ENCODE measurements at regions not wholly inside any gene's neighbourhood (a gene's known extent, or its start where the extent isn't known, plus 50 kb on each side); places are given as distances from the start of the nearest gene placed in this dataset.

DNA sequence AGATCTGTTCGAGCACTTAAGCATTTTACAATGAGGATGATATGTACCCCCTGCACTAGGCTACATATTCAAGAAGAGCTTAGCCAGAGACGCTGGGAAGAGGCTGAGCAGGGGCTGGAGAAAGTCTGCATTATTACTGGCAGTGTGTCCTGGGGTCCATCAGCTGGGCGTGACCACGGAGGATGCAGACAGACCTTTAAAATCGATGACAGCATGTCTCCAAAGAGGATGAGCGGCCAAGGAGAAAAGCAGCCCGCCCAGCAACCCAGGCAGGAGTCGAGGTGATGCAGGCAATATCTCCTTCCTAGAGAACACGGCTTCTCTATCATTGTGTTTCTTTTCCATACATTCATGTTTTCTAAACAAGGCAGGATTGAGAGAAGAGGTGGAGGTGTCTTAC is 300.7 kb downstream of the USP46 start:
- no peak overlapping the region for H3K4me3 ChIP-seq (ENCODE audit: low read depth, low read length)
- no peaks in the 10 kb centered on the region for H3K27me3 ChIP-seq (ENCODE audit: control insufficient read depth, insufficient read depth, low read length)
- H3K36me3 ChIP-seq (ENCODE audit: control insufficient read depth, insufficient read depth, low read length), result no peaks in the 10 kb centered on the region
- TF ChIP-seq, protein P1, sequence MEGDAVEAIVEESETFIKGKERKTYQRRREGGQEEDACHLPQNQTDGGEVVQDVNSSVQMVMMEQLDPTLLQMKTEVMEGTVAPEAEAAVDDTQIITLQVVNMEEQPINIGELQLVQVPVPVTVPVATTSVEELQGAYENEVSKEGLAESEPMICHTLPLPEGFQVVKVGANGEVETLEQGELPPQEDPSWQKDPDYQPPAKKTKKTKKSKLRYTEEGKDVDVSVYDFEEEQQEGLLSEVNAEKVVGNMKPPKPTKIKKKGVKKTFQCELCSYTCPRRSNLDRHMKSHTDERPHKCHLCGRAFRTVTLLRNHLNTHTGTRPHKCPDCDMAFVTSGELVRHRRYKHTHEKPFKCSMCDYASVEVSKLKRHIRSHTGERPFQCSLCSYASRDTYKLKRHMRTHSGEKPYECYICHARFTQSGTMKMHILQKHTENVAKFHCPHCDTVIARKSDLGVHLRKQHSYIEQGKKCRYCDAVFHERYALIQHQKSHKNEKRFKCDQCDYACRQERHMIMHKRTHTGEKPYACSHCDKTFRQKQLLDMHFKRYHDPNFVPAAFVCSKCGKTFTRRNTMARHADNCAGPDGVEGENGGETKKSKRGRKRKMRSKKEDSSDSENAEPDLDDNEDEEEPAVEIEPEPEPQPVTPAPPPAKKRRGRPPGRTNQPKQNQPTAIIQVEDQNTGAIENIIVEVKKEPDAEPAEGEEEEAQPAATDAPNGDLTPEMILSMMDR (IDR thresholded peaks at IDR 0.05; ENCODE audit: insufficient read depth, low read length, poor library complexity, severe bottlenecking), result no peak
- no peak for DNase-seq (ENCODE audit: low read depth)

DNA sequence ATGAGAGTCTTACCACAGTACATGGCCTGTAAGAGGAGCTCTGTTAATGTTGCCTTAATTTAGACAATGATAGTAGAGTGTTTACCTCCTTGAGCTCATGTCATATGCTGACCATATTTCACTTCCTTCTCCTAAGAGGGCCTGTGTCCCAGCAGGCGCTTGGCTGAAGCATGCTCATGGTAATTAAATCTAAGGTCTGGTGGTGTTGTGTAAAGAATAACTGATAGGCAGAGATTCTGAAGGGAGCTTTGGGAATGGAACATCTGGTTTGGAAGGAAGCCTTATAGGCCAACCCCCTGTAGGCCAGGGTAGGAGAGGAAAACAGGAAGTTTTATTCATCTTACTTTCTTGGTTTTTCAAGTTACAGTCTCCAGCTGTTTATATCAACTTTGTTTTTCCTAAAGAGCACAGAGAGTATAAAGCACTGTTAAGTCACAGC is 300.2 kb downstream of the USP46 start:
- H3K27me3 ChIP-seq (ENCODE audit: control insufficient read depth, insufficient read depth, low read length), result no peaks in the 10 kb centered on the region
- no peak for DNase-seq (ENCODE audit: low read depth)
- no peaks in the 10 kb centered on the region for H3K36me3 ChIP-seq (ENCODE audit: control insufficient read depth, insufficient read depth, low read length)
- TF ChIP-seq, protein P1 (IDR thresholded peaks at IDR 0.05; ENCODE audit: insufficient read depth, low read length, poor library complexity, severe bottlenecking), result no peak
- H3K4me3 ChIP-seq (ENCODE audit: low read depth, low read length), result no peak overlapping the region

DNA sequence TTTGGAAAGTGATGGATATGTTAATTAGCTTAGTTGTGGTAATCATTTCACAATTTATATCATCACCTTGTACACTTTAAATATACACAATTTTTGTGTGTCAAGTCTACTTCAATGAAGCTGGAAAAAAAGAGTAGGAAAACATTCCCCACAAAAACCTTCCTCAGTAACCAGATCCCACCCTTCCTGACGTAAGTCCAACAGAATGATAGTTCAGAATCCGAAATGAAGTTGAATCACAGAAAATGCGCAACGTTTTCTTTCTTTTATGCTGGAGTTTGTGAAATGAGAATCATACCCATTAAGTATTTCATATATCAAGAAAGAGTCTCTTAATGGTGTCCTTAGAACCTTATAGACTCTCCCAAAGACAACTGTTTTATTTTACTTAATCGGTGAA is 292.9 kb downstream of the USP46 start:
- H3K27me3 ChIP-seq (ENCODE audit: control insufficient read depth, insufficient read depth, low read length), result no peaks in the 10 kb centered on the region
- TF ChIP-seq, protein P1 (IDR thresholded peaks at IDR 0.05; ENCODE audit: insufficient read depth, low read length, poor library complexity, severe bottlenecking), result no peak
- no peak for DNase-seq (ENCODE audit: low read depth)
- no peak overlapping the region for H3K4me3 ChIP-seq (ENCODE audit: low read depth, low read length)
- H3K36me3 ChIP-seq (ENCODE audit: control insufficient read depth, insufficient read depth, low read length), result no peaks in the 10 kb centered on the region

DNA sequence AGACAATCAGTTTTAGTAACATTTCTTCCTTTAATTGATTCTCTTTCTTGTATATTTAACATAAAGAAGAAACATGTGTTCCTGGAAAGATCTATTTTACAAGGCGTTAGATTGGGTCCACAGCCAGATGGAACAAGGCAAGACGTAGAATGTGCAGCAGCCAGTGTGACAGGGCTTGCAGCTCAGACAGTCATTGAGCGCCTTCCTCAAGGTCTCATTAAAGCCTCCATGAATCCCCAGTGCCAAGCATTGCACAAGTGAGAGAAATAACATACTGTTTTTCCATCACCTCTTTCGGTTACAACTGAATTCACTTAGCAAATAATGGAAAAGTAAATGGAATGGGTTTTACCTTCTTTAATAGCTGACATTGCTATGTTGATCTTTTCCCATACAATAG is 292.5 kb downstream of the USP46 start:
- no peak overlapping the region for H3K4me3 ChIP-seq (ENCODE audit: low read depth, low read length)
- no peaks in the 10 kb centered on the region for H3K36me3 ChIP-seq (ENCODE audit: control insufficient read depth, insufficient read depth, low read length)
- no peak for DNase-seq (ENCODE audit: low read depth)
- H3K27me3 ChIP-seq (ENCODE audit: control insufficient read depth, insufficient read depth, low read length), result no peaks in the 10 kb centered on the region
- TF ChIP-seq, protein P1 (IDR thresholded peaks at IDR 0.05; ENCODE audit: insufficient read depth, low read length, poor library complexity, severe bottlenecking), result no peak

DNA sequence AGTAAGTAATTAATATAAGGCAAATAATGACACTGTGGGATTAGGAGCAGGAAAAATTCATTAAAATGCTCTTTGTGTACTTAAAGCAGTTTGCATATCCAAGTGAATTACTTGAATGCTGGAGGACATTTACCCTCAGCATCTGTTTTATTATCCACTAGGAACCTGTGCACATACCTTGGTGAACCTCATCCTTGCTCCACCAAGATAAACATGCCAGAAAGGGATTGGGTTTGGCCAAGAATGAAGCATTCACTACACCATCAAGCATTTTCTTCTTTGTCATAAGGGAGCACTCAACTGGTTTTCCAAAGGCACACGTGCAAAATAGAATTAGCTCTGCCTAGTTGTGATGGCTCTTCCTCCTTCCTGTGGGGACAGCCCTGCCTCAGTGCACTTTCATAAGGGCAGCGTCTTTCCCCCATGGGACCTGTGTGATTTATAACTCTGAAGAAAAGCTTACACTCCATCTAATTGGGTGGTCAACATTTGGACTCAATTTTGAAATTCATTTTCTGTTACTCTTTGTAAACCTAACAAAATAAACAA is 291.7 kb downstream of the USP46 start:
- TF ChIP-seq, protein P1 (IDR thresholded peaks at IDR 0.05; ENCODE audit: insufficient read depth, low read length, poor library complexity, severe bottlenecking), result no peak
- Histone ChIP-seq H3K36me3 (ENCODE audit: control insufficient read depth, insufficient read depth, low read length) (no peaks in the 10 kb centered on the region), H3K27me3 (ENCODE audit: control insufficient read depth, insufficient read depth, low read length) (no peaks in the 10 kb centered on the region), H3K4me3 (ENCODE audit: low read depth, low read length) (no peak overlapping the region)
- DNase-seq (ENCODE audit: low read depth), result no peak

DNA sequence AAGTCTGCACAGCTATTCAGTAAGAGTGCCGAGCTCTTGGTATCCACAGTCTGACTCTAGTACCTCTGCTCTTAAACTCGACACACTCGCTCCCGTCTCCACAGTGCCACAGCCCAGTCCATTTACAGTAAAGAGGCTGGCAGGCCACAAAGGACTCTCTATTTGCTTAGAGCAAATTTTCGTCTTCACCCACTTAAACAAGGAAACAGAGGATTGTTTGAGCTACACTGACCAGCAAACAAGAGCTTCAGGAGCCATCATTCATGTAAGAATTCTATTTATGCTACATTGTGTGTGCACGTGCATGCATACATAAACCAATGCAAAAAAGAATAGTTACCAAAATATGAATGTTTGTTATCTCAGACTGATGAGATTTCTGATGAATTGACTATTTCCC is 290.2 kb downstream of the USP46 start:
- DNase-seq (ENCODE audit: low read depth), result no peak
- TF ChIP-seq, protein P1 (IDR thresholded peaks at IDR 0.05; ENCODE audit: insufficient read depth, low read length, poor library complexity, severe bottlenecking), result no peak
- H3K4me3 ChIP-seq (ENCODE audit: low read depth, low read length), result no peak overlapping the region

More for the DNA sequence above, 290.2 kb downstream of the USP46 start:
- no peaks in the 10 kb centered on the region for H3K36me3 ChIP-seq (ENCODE audit: control insufficient read depth, insufficient read depth, low read length)
- H3K27me3 ChIP-seq (ENCODE audit: control insufficient read depth, insufficient read depth, low read length), result no peaks in the 10 kb centered on the region
